NOMO-1 (cell line): ENCODE measurements at regions not wholly inside any gene's neighbourhood (a gene's known extent, or its start where the extent isn't known, plus 50 kb on each side); places are given as distances from the start of the nearest gene placed in this dataset.

Experiments
- DNase-seq, 2 experiments: peaks; one replicate each; lab custom pipeline; 2025; ENCODE audit not compliant: unreplicated experiment in 2 of 2; lab: John Stamatoyannopoulos, UW

- DNase-seq, result no peak
These were observed 700.3 kb downstream of the TMEM182 start for GRCh38 chr2:103462101-103462500.

DNA sequence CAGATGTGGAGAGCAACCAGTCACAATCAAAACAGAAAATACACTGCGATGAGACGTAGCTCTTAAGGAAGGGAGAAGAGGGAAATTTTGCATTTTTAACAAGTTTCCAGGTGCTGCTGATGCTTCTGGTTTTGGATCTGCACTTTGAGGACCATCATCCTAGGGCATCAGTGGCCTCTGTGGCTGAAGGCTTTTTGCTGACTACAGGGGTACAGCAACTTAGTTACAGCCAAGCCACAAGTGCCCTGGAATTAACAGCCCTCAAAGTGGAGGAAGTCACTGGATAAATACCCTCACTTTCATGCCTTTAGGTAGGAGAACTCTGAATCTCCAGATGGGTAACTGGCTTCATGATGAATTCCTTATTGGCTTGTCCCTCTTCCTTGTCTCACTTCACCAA lies 700.9 kb downstream of the TMEM182 start:
- DNase-seq, result no peak

- no peak for DNase-seq
These were observed 703.0 kb downstream of the TMEM182 start for GRCh38 chr2:103464831-103465230.

- no peak for DNase-seq
These were observed 708.0 kb downstream of the TMEM182 start for GRCh38 chr2:103469800-103470199.

DNA sequence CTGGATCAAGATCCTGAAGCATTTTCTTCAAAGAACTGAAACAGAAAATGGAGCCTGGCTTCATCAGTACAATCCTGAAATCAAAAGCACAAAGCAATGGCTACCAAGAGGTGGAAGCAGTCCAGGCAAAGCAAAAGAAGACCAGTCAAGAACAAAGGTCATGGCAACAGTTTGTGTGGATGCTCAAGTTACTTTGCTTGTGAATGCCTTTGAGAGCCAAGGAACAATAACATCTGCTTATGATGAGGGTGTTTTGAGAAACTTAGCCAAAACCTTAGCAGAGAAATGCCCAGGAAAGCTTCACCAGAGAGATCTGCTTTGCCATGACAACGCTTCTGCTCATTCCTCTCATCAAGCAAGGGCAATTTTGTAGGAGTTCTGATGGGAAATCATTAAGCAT lies 723.1 kb downstream of the TMEM182 start:
- DNase-seq, result no peak

DNA sequence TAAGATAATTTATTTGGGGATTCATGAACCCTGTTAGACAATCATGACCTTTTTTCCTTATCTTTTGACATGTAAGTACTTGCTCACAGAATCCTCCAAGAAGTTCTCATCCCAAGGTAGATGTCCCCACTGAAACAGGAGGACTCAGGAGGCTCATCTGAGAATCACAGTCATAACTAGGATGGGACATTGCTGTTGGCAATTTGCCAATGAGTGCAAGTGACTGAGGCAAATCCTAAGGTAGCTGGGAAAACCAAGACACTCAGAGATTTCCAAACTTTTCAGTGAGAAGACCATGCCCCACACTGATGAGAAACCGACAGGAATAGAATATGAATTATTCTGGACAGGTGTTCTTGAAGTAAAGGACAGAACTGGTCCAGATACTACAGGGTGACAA lies 735.0 kb downstream of the TMEM182 start:
- no peak for DNase-seq

- no peak for DNase-seq
These were observed 745.0 kb downstream of the TMEM182 start for GRCh38 chr2:103506812-103507211.

DNA sequence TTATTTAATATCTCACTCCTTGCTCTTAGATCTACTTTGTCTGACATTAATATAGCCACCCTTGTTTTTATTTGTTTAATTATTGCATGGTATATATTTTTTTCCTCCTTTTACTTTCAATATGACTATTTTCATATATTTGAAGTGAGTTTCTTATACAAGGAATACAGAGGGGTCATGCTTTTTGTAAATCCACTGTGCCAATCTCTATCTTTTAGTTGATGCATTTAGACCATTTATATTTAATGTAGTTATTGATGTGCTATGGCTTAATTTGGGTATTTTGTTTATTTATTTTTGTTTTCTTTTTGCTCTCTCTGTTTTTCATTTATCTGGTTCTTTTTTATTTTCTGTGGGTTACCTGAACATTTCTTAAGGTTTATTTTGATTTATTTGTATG lies 750.6 kb downstream of the TMEM182 start:
- DNase-seq, result no peak

GRCh38 chr2:103520547-103520946 lies 758.7 kb downstream of the TMEM182 start:
- DNase-seq, result no peak

DNA sequence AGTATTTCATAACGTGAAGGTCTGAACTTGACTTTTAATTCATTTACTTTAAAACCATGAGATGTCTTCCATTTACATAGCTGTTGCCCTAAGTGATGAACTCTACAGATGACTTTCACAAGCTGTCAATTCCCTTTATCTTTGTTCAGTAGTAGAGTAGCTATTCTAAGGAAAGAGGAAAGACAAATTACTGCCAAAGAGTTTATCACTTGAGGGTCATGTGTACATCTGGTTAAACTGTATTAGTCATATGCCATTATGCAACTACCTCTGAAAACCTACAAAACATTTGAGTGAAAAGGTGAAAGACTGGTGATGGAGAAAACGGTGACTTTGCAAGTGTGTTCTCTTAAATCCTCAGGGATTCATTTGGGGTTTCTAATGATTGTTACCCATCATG lies 763.9 kb downstream of the TMEM182 start:
- no peak for DNase-seq

DNA sequence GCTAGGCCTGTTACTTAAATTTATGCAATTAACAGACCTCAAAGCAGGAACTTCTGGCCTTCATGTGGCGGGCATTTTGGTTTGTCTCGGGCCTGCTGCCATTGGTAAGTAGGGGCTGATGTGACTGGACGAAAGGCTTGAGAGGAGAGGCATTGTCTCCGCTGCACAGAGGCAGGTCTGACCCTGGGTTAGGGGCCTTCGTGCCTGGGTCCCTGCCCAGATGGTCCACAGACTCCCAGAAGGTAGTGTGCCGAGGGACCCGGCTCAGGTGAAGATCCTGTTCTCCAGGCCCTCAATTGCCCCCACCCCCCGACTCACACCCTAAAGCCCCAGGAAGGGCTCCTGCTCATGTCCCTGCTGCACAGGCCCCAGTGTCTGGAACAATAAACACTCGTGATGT lies 764.9 kb downstream of the TMEM182 start:
- no peak for DNase-seq

DNA sequence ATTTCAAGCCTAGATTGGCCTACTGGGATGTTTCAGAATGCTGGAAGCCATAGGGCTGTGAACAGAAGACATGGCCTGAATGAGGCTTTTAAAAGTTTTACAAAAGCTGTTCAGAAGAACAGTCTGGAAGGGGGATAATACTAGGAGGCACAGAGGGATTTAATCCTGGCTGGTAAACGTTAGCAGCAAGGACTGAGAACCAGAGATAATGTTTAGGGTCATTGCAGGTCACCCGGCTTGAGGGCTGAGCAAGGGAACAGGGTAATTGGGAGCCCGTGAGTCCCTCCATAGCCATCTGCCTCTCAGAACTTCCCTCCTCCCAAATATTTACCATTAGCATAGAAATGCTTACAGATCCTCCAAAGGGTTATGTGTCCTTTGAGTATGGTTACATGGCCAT lies 765.4 kb downstream of the TMEM182 start:
- no peak for DNase-seq

- no peak for DNase-seq
These were observed 768.1 kb downstream of the TMEM182 start for GRCh38 chr2:103529798-103530502.

DNA sequence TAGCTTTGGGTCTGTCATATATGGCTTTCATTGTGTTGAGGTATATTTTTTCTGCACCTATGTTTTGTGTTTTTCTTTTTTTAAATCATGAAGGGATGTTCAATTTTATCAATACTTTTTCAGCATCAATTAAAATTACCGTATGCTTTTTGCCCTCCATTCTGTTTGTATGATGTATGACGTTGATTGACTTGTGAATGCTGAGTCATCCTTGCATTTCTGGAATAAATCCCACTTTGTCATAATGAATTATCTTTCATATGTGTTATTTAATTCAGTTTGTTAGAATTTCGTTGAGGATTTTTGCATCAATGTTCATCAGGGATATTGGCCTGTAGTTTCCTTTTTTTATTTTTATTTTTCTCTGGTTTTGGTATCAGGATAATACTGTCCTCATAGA lies 790.9 kb downstream of the TMEM182 start:
- no peak for DNase-seq

- no peak for DNase-seq
These were observed 833.0 kb downstream of the TMEM182 start for GRCh38 chr2:103594823-103595222.

- no peak for DNase-seq
These were observed 843.4 kb downstream of the TMEM182 start for GRCh38 chr2:103605071-103605780.

- DNase-seq, result no peak
These were observed 853.8 kb downstream of the TMEM182 start for GRCh38 chr2:103615611-103616105.

GRCh38 chr2:103616891-103617290 lies 855.1 kb downstream of the TMEM182 start:
- DNase-seq, result no peak

DNA sequence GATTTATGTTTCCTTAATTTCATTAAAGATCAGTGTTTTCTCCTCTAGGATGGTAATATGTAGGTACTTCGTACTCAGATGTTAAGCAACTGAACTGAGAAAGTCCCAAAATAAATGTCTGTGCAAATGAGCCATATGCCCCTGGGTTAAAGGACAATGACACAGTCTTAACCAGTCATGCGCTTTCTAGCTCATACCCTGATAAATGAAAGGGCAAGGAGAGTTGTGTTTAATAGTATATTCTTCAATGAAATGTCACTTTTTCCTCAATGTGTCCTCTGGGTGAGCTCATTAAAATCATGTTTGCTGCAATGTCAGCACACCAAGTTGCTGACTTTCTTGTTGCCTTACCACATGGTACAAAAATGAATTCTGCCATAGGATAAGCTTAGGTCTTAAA lies 856.3 kb downstream of the TMEM182 start:
- no peak for DNase-seq

GRCh38 chr2:103627301-103627700 lies 865.5 kb downstream of the TMEM182 start:
- DNase-seq, result no peak

DNA sequence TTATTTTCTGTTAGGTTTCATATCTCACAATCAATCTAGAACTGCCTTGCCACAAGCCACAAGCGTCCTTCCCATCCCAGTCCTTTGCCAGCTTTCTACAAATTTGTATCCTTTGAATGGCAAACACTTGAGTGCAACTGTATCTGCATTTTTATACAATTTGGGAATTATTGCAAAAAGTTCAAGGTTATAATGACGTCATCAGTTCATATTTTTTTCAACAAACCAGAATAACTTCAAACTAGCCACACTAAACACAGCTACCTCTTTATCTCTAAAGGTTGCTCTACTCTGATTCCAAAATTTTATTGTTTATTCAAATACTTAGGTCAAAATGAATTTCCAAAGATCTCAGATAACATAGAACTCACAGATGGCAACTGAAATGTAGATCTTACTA lies 877.1 kb downstream of the TMEM182 start:
- DNase-seq, result no peak

GRCh38 chr2:103656558-103656957 lies 894.7 kb downstream of the TMEM182 start:
- DNase-seq, result no peak
